ENCODE measurements at regions not wholly inside any gene's neighbourhood (a gene's known extent, or its start where the extent isn't known, plus 50 kb on each side); places are given as distances from the start of the nearest gene placed in this dataset.
"Not testable (repeated sequence)": the region's sequence is repeated elsewhere in the genome, so short reads cannot be mapped to it uniquely, and the experiment has no call there.

DNA sequence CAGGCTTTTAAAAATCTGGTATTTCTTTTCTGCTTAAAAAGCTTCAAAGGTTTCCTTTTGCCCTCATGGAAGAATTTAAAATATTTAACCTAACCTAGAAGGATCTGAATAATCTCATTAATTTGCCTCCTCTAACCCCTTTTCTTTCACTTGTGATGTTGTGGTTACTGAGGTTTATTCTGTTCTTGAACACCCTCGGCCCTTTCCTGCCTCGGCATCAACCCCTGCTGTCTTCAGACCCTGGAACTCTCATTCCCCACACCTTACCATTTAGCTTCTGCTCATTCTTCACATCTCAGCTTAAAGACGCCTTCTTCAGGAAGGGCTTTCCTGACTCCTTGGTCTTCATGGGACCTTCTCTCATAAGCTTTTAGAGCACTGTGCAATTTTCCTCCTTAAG is 131.4 kb upstream of the MAN2A1 start:
- no peak overlapping the region for H3K27ac ChIP-seq
- TF ChIP-seq, protein P1, sequence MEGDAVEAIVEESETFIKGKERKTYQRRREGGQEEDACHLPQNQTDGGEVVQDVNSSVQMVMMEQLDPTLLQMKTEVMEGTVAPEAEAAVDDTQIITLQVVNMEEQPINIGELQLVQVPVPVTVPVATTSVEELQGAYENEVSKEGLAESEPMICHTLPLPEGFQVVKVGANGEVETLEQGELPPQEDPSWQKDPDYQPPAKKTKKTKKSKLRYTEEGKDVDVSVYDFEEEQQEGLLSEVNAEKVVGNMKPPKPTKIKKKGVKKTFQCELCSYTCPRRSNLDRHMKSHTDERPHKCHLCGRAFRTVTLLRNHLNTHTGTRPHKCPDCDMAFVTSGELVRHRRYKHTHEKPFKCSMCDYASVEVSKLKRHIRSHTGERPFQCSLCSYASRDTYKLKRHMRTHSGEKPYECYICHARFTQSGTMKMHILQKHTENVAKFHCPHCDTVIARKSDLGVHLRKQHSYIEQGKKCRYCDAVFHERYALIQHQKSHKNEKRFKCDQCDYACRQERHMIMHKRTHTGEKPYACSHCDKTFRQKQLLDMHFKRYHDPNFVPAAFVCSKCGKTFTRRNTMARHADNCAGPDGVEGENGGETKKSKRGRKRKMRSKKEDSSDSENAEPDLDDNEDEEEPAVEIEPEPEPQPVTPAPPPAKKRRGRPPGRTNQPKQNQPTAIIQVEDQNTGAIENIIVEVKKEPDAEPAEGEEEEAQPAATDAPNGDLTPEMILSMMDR (IDR thresholded peaks at IDR 0.05), result no peak
- TF ChIP-seq ZFX (IDR thresholded peaks at IDR 0.05; ENCODE audit: borderline replicate concordance), result no peak

DNA sequence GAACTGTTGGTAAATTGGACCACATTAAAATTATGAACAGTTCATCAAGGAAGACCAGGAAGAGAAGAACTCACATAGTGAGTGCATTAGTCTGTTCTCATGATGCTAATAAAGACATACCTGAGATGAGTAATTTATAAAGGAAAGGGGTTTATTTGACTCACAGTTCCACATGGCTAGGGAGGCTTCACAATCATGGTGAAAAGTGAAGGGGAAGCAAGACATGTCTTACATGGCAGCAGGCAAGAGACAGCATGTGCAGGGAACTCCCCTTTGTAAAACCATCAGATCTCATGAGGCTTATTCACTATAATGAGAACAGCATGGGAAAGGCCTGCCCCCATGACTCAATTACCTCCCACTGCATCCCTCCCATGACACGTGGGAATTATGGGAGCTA is 135.9 kb upstream of the MAN2A1 start:
- TF ChIP-seq ZFX (IDR thresholded peaks at IDR 0.05; ENCODE audit: borderline replicate concordance), result no peak
- TF ChIP-seq, protein P1 (IDR thresholded peaks at IDR 0.05), result no peak
- H3K27ac ChIP-seq, result no peak overlapping the region

DNA sequence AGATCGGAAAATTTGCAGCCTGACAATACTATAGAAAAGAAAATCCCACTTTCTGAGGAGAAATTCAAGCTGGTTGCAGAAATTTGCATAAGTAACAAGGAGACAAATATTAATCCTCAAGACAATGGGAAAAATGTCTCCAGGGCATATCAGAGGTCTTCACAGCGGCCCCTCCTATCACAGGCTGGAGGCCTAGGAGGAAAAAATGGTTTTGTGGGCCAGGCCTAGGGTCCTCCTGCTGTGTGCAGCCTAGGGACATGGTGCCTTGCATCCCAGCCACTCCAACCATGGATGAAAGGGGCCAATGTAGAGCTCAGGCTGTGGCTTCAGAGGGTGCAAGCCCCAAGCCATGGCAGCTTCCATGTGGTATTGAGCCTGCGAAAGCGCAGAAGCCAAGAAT is 138.5 kb upstream of the MAN2A1 start:
- H3K27ac ChIP-seq, result not testable (repeated sequence)

DNA sequence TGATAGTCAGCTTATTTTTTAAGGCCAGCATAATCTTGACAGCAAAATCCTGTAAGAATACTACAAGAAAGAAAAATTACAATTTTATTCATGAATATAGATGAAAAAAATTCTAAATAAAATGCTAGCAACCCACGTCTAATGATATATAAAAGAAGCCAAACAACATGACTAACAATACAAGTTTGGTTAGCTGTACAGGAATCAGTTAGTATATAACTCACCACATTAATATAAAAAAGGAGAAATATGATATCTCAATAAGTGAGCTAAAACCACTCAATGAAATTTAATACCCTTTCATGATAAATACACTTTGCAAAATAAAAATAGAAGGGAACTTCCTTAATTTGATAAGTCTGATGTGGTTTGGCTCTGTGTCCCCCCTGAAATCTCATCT is 139.7 kb upstream of the MAN2A1 start:
- no peak for TF ChIP-seq ZFX (IDR thresholded peaks at IDR 0.05; ENCODE audit: borderline replicate concordance)
- TF ChIP-seq, protein P1 (IDR thresholded peaks at IDR 0.05), result no peak
- no peak overlapping the region for H3K27ac ChIP-seq

DNA sequence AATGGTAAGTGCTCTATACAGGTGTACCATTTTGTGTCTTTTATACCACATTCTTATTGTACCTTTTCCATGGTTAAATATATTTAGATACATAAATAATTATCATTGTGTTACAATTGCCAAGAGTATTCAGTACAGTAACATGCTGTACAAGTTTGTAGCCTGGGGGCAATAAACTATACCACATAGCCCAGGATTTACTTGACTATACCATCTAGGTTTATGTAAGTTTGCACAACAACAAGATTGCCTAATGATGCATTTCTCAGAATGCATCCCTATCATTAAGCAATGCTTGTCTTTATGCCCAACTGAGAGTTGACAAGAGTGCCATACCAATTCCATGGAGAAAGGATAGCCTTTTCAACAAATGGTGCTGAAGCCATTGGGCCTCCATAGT is 136.7 kb upstream of the PJA2 start:
- no peak overlapping the region for H3K27ac ChIP-seq

DNA sequence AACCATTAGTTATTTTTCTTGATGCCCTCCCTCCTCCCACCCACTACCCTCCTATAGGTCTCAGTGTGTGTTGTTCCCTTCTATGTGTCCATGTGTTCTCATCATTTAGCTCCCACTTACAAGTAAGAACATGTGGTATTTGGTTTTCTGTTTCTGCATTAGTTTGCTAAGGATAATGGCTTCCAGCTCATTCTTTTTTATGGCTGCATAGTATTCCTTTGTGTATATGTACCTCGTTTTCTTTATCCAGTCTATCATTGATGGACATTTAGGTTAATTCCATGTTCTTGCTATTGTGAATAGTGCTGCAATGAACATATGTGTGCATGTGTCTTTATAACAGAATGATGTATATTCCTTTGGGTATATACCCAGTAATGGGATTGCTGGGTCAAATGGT is 135.1 kb upstream of the PJA2 start:
- H3K27ac ChIP-seq, result not testable (repeated sequence)

More for the DNA sequence above, 136.7 kb upstream of the PJA2 start:
- TF ChIP-seq, protein P1 (IDR thresholded peaks at IDR 0.05), result no peak
- no peak for TF ChIP-seq ZFX (IDR thresholded peaks at IDR 0.05; ENCODE audit: borderline replicate concordance)

DNA sequence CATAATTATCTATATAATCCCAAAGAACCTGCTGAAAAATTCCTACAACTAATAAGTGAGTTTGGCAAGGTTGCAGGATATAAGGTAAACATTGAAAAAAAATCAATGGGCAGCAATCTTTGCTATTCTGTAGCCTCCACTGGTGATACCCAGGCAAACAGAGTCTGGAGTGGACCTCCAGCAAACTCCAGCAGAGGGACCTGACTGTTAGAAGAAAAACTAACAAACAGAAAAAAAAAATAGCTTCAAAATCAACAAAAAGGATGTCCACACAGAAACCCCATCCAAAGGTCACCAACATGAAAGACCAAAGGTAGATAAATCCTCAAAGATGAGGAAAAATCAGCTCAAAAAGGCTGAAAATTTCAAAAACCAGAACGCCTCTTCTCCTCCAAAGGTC is 128.9 kb upstream of the PJA2 start:
- not testable (repeated sequence) for H3K27ac ChIP-seq

DNA sequence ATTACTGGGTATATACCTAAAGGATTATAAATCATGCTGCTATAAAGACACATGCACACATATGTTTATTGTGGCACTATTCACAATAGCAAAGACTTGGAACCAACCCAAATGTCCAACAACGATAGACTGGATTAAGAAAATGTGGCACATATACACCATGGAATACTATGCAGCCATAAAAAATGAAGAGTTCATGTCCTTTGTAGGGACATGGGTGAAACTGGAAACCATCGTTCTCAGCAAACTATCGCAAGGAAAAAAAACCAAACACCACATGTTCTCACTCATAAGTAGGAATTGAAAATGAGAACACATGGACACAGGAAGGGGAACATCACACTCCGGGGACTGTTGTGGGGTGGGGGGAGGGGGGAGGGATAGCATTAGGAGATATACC is 125.3 kb upstream of the PJA2 start:
- not testable (repeated sequence) for H3K27ac ChIP-seq

DNA sequence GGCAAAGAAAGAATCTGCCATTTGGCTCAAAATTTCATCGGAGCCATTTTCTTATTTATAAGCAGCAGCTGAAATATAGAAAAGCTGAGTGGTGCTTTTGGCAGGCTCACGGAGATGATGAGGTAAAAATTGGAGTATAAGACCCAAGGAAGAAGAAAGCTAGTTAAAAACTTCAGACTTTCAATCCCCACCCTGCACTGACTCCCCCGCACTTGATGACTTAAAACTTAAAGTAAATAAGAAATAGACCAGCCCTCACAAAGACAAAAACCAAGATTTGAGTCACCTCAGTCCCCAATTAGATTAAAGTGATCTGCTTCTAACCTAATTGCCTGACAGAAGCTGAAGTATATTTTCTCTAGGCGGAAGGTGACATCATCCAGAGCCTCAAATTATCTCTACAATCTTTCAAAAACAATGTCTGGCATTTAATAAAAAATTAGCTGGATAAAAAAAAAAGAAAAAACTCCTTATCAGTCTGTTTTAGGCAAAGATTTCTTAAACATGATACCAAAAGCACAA is 124.0 kb upstream of the PJA2 start:
- H3K27ac ChIP-seq, result no peak overlapping the region

More for the DNA sequence above, 124.0 kb upstream of the PJA2 start:
- TF ChIP-seq, protein P1 (IDR thresholded peaks at IDR 0.05), result no peak
- TF ChIP-seq ZFX (IDR thresholded peaks at IDR 0.05; ENCODE audit: borderline replicate concordance), result no peak
